GM23248 (cell line): ENCODE measurements at regions not wholly inside any gene's neighbourhood (a gene's known extent, or its start where the extent isn't known, plus 50 kb on each side); places are given as distances from the start of the nearest gene placed in this dataset.

ENCODE experiments used
- DNase-seq: peaks from one replicate; pipeline ENCODE4 v3.0.0-alpha.2; 2015
- H2AFZ ChIP-seq: fragments of 200-600 bp; sonication (generic); 2 replicates; pipeline ENCODE4 v1.6.1; 2016; ENCODE audit warnings: antibody characterized with exemption
- H3F3A ChIP-seq: fragments of 200-600 bp; sonication (generic); 2 replicates; pipeline ENCODE4 v1.6.1; 2016; ENCODE audit warnings: mild to moderate bottlenecking, antibody characterized with exemption, mixed run types; ENCODE audit not compliant: insufficient read depth
- H3K27ac ChIP-seq: fragments of 200-600 bp; sonication (generic); 2 replicates; pipeline ENCODE4 v1.5.1; 2016; ENCODE audit warnings: mild to moderate bottlenecking
- H3K27me3 ChIP-seq: fragments of 200-600 bp; sonication (generic); replicated peaks from 2 replicates; pipeline ENCODE4 v1.6.1; 2016; ENCODE audit warnings: mild to moderate bottlenecking; ENCODE audit not compliant: insufficient read depth
- H3K36me3 ChIP-seq: fragments of 200-600 bp; sonication (generic); 2 replicates; pipeline ENCODE4 v1.6.1; 2016; ENCODE audit warnings: low read depth, mild to moderate bottlenecking
- H3K4me1 ChIP-seq: fragments of 200-600 bp; sonication (generic); 2 replicates; pipeline ENCODE4 v1.6.1; 2016; ENCODE audit warnings: mild to moderate bottlenecking; ENCODE audit not compliant: insufficient read depth
- H3K4me2 ChIP-seq: fragments of 200-600 bp; sonication (generic); one replicate; pipeline ENCODE4 v1.6.1; 2016; ENCODE audit warnings: mild to moderate bottlenecking; ENCODE audit not compliant: unreplicated experiment
- H3K4me3 ChIP-seq: fragments of 200-600 bp; sonication (generic); 2 replicates; pipeline ENCODE4 v1.5.1; 2016; ENCODE audit warnings: mild to moderate bottlenecking
- H3K79me2 ChIP-seq: fragments of 200-600 bp; sonication (generic); 2 replicates; pipeline ENCODE4 v1.6.1; 2016; ENCODE audit warnings: mild to moderate bottlenecking; ENCODE audit not compliant: insufficient read depth
- H3K9ac ChIP-seq: fragments of 200-600 bp; sonication (generic); 2 replicates; pipeline ENCODE4 v1.6.1; 2016; ENCODE audit warnings: mild to moderate bottlenecking
- H3K9me2 ChIP-seq: fragments of 200-600 bp; sonication (generic); 2 replicates; pipeline ENCODE4 v1.6.1; 2016; ENCODE audit warnings: mixed run types, mild to moderate bottlenecking, moderate library complexity; ENCODE audit not compliant: insufficient read depth
- H3K9me3 ChIP-seq: fragments of 200-600 bp; sonication (generic); one replicate; pipeline ENCODE4 v1.6.1; 2017; ENCODE audit warnings: low read depth
- H4K20me1 ChIP-seq: fragments of 200-600 bp; sonication (generic); 2 replicates; pipeline ENCODE4 v1.6.0; 2016; ENCODE audit not compliant: insufficient read depth
- EZH2 ChIP-seq: fragments of 200-600 bp; sonication (generic); IDR thresholded peaks from 2 replicates; pipeline ENCODE4 v1.6.1; 2018; ENCODE audit warnings: antibody characterized with exemption, mild to moderate bottlenecking; ENCODE audit not compliant: insufficient read depth, poor library complexity, severe bottlenecking
- EZH2phosphoT487 ChIP-seq: fragments of 200-600 bp; sonication (generic); IDR thresholded peaks from 2 replicates; pipeline ENCODE4 v1.6.1; 2018; ENCODE audit warnings: antibody characterized with exemption, moderate library complexity, mild to moderate bottlenecking, low read depth; ENCODE audit not compliant: insufficient read depth
- WGBS, 2 experiments: methylation state at CpG; one replicate each; pipeline ENCODE4 v1.1.6; 2015 to 2017; ENCODE audit warnings: low lambda C conversion rate in 2 of 2, low coverage in 1 of 2; ENCODE audit errors: missing lambda C conversion rate in 2 of 2; 5-methylcytosine and 5-hydroxymethylcytosine counted together
- in situ Hi-C: fragments of 300-500 bp; cut with MboI; formaldehyde crosslinking; loops from 2 replicates; pipeline ENCODE4 v1.15.0; 2020

DNA sequence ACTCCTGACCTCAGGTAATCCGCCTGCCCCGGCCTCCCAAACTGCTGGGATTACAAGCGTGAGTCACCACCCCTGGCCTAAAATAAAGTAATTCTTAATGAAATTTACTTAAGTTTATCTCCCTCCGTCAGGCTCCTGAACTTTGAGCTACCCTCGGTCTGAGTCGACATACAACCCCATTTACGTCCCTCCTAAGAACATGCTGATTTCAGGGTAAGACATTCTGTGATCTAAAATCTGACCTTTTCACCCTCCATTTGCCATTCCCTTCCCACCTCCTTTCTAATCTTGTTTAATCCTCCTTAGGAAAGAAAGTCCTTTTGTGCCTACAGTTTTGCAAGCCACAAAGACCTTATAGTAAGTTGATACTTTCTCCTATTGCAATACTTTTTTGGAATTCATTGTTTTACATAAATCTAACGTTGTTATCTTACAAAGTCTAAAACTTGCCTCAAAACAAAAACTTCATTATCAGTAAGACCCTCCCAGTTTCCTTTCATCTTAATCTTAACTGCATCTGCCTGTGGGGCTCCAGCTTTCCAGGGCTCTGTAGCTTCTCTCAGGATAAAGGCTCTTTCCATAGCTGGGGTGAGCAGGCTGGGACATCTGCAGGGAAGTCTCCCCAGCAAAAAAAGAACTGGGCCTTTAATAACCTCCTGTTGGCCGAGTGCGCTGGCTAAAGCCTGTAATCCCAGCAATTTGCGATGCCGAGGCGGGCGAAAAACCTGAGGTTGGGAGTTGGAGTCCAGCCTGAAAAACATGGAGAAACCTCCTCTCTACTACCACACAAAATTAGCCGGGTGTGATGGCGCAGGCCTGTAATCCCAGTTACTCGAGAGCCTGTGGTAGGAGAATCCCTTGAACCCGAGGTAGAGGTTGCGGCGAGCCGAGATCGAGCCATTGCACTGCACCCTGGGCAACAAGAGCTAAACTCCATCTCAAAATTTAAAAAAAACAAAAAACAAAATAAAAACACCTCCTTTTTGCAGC lies 143.1 kb downstream of the ZNF737 start:
- peak; percentile 46 for DNase-seq
- 52% methylated on average over 22 of the region's 22 CpGs for WGBS, 2 experiments
- Histone ChIP-seq H3K27me3 (no peaks in the 10 kb centered on the region), H3K9me2 (no peaks in the 10 kb centered on the region), H3K9ac (peak overlapping the region; percentile 99), H3K27ac (peak overlapping the region; percentile 99), H3K4me2 (peak overlapping the region; percentile 92), H3K79me2 (peaks cover 50% of the 10 kb centered on the region), H2AFZ (peak overlapping the region; percentile 99), H3K4me3 (peak overlapping the region; percentile 96), H3K9me3 (no peaks in the 10 kb centered on the region), H3K36me3 (0 out of 2 replicates have a peak, but pooled peaks cover 4% of the 10 kb centered on the region), H3K4me1 (0 out of 2 replicates have a peak, but pooled peaks cover 5% of the 10 kb centered on the region), H3F3A (peaks cover 24% of the 10 kb centered on the region), H4K20me1 (no peaks in the 10 kb centered on the region)
- no peak for TF ChIP-seq EZH2
- TF ChIP-seq EZH2phosphoT487 = no peak
- in situ Hi-C loops = no loop called here

DNA sequence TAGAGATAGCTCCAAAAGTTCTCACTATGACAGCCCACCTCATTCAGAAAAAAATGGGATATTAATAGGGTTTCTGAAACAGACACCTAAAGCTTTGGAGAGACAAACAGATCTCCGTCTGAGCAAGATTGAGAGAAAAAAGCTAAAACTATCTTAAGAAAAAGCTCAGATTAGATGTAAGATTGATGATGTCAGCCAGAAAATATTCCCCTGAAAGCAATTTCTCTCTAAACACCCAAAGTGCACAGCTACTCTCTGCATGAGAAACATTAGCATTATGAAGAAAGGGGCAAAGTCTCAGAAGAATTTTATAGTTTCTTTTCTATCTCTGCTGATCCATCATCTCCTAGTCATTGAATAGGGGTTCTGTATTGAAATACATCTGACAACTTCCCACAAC lies 148.9 kb downstream of the ZNF737 start:
- no peaks in the 10 kb centered on the region for H3F3A ChIP-seq
- no peak overlapping the region for H3K4me2 ChIP-seq
- 100% methylated on average over 1 of the region's 1 CpG for WGBS, 2 experiments
- H3K4me1 ChIP-seq = no peaks in the 10 kb centered on the region
- H3K4me3 ChIP-seq = no peak overlapping the region
- no peak for DNase-seq
- no peaks in the 10 kb centered on the region for H3K9me3 ChIP-seq
- TF ChIP-seq EZH2phosphoT487 (no peak), EZH2 (no peak)
- H3K79me2 ChIP-seq = peaks cover 79% of the 10 kb centered on the region
- H3K27ac ChIP-seq = no peak overlapping the region
- H2AFZ ChIP-seq = no peak overlapping the region
- H3K27me3 ChIP-seq = no peaks in the 10 kb centered on the region
- H3K9ac ChIP-seq = no peak overlapping the region
- no peaks in the 10 kb centered on the region for H3K9me2 ChIP-seq
- no peaks in the 10 kb centered on the region for H4K20me1 ChIP-seq
- in situ Hi-C loops = no loop called here
- 0 out of 2 replicates have a peak, but pooled peaks cover 4% of the 10 kb centered on the region for H3K36me3 ChIP-seq

DNA sequence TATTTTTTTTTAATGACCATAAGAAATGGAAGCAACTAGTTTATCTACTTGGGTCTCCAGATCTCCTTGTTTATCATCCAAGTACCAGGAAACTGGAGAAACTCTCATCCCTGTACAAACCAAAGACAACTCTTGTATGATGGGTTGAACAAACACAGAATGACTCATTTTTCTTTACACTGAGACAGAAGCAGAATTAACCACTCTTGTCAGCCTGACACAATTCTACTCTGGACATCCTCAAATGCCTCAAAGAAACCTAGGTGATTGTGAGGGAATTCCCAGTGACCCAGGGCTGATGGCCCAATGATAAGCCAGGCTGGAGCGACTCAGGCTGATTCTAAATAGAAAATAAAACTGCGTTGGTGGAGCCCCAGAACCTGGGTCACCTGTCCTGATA lies 151.5 kb downstream of the ZNF737 start:
- H2AFZ ChIP-seq = no peak overlapping the region
- in situ Hi-C loops = no loop called here
- H3K79me2 ChIP-seq = peaks cover 54% of the 10 kb centered on the region
- no peaks in the 10 kb centered on the region for H4K20me1 ChIP-seq
- no peak overlapping the region for H3K4me2 ChIP-seq
- no peaks in the 10 kb centered on the region for H3K9me2 ChIP-seq
- no peaks in the 10 kb centered on the region for H3K9me3 ChIP-seq
- TF ChIP-seq EZH2phosphoT487 = no peak
- no peak for TF ChIP-seq EZH2
- no peaks in the 10 kb centered on the region for H3K27me3 ChIP-seq
- H3K27ac ChIP-seq = no peak overlapping the region
- DNase-seq = no peak
- H3K9ac ChIP-seq = no peak overlapping the region
- H3K36me3 ChIP-seq = peaks cover 12% of the 10 kb centered on the region; the same call in 1 of the 2 replicates
- H3F3A ChIP-seq = no peaks in the 10 kb centered on the region
- no peak overlapping the region for H3K4me3 ChIP-seq
- H3K4me1 ChIP-seq = no peaks in the 10 kb centered on the region
- WGBS, 2 experiments = 100% methylated on average over 2 of the region's 2 CpGs

DNA sequence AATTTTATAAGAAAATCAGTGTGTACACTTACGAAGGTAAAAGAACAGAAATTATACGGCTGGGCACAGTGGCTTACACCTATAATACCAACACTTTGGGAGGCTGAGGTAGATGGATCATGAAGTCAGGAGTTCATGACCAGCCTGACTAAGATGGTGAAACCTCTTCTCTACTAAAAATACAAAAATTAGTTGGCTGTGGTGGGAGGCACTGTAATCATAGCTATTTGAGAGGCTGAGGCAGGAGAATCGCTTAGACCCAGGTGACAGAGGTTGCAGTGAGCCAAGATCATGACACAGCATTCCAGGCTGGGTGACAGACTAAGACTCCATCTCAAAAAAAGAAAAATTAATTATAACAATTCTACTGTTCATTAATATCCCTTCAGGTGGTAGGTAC lies 151.9 kb downstream of the ZNF737 start:
- Histone ChIP-seq H3K36me3 (peaks cover 14% of the 10 kb centered on the region; the same call in 1 of the 2 replicates), H3K27me3 (no peaks in the 10 kb centered on the region), H3K27ac (no peak overlapping the region), H3F3A (no peaks in the 10 kb centered on the region), H3K9me3 (no peaks in the 10 kb centered on the region), H3K4me3 (no peak overlapping the region), H2AFZ (no peak overlapping the region), H3K4me1 (no peaks in the 10 kb centered on the region), H3K4me2 (no peak overlapping the region), H3K9me2 (no peaks in the 10 kb centered on the region), H4K20me1 (no peaks in the 10 kb centered on the region), H3K9ac (no peak overlapping the region), H3K79me2 (peaks cover 51% of the 10 kb centered on the region)
- no peak for DNase-seq
- in situ Hi-C loops = no loop called here
- TF ChIP-seq EZH2 (no peak), EZH2phosphoT487 (no peak)
- WGBS, 2 experiments = 98% methylated on average over 3 of the region's 3 CpGs
